Breast epithelium (tissue), 3 donors: ENCODE measurements at regions not wholly inside any gene's neighbourhood (a gene's known extent, or its start where the extent isn't known, plus 50 kb on each side); places are given as distances from the start of the nearest gene placed in this dataset.
"Not testable (repeated sequence)": the region's sequence is repeated elsewhere in the genome, so short reads cannot be mapped to it uniquely, and the experiment has no call there.

Source experiments
- CTCF ChIP-seq, 3 donors: fragments of 450-650 bp; IDR thresholded peaks; one replicate each; pipeline ENCODE4 v1.5.1; 2016 to 2017; ENCODE audit warnings: antibody characterized with exemption in 3 of 3, mild to moderate bottlenecking in 3 of 3, moderate library complexity in 3 of 3
- POLR2A ChIP-seq: fragments of 450-650 bp; IDR thresholded peaks from one replicate; pipeline ENCODE4 v1.6.1; 2016; ENCODE audit warnings: antibody characterized with exemption, mild to moderate bottlenecking, moderate library complexity
- POLR2AphosphoS5 ChIP-seq, 3 donors: sonication (generic); formaldehyde crosslinking; IDR thresholded peaks; one replicate each; pipeline ENCODE4 v1.6.1; 2017; ENCODE audit warnings: antibody characterized with exemption in 3 of 3

- TF ChIP-seq CTCF (IDR thresholded peaks at IDR 0.05); POLR2AphosphoS5 (IDR thresholded peaks at IDR 0.05); POLR2A: not testable (repeated sequence)
These were observed 69.4 kb upstream of the GRIN3A start for GRCh38 chr9:101807879-101808278.
